ENCODE measurements at regions not wholly inside any gene's neighbourhood (a gene's known extent, or its start where the extent isn't known, plus 50 kb on each side); places are given as distances from the start of the nearest gene placed in this dataset.
"Not testable (repeated sequence)": the region's sequence is repeated elsewhere in the genome, so short reads cannot be mapped to it uniquely, and the experiment has no call there.

DNA sequence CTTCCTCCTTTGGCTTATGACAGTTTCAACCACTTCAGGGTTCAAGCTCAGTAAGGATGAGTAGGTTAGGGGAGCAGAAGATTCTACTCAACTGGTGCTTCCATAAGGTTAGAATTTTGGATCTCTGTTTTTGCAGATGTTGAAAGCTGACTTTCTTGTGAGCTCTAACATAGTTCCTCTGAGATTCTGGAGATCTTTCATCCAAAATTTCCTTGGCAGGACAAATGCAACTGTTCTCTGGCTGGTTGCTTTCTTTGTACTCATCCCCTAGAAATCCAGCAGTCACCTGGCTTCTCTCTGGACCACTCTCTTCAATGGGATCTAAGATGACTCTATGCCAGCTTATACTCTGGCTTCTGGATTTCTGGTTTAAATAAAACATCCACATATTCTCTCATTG is 189.6 kb downstream of the ESM1 start:
- no peak overlapping the region for H3K4me3 ChIP-seq (ENCODE audit: low read depth, low read length)
- no peak for DNase-seq (ENCODE audit: low read depth)
- TF ChIP-seq, protein P1, sequence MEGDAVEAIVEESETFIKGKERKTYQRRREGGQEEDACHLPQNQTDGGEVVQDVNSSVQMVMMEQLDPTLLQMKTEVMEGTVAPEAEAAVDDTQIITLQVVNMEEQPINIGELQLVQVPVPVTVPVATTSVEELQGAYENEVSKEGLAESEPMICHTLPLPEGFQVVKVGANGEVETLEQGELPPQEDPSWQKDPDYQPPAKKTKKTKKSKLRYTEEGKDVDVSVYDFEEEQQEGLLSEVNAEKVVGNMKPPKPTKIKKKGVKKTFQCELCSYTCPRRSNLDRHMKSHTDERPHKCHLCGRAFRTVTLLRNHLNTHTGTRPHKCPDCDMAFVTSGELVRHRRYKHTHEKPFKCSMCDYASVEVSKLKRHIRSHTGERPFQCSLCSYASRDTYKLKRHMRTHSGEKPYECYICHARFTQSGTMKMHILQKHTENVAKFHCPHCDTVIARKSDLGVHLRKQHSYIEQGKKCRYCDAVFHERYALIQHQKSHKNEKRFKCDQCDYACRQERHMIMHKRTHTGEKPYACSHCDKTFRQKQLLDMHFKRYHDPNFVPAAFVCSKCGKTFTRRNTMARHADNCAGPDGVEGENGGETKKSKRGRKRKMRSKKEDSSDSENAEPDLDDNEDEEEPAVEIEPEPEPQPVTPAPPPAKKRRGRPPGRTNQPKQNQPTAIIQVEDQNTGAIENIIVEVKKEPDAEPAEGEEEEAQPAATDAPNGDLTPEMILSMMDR (IDR thresholded peaks at IDR 0.05; ENCODE audit: insufficient read depth, low read depth, low read length): no peak

DNA sequence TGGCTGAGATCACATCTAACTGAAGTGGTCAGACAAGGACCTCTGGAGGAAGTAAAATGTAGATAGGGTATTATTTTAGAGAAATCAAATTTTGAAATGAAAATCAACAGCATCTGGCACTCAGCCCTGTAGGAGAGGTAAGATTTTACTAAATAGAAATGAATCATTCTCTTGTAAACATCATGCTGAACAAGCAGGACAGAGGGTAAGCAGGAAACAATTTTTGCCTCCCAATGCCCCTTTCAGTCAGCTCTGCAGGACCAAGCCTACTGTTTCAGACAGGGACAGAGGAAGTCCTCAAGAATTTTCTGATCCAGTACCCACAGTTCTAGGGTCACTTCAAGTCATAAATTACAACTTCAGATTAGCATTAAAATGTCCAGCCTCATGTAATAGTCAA is 190.1 kb downstream of the ESM1 start:
- no peak overlapping the region for H3K4me3 ChIP-seq (ENCODE audit: low read depth, low read length)
- TF ChIP-seq, protein P1 (IDR thresholded peaks at IDR 0.05; ENCODE audit: insufficient read depth, low read depth, low read length): no peak
- no peak for DNase-seq (ENCODE audit: low read depth)

DNA sequence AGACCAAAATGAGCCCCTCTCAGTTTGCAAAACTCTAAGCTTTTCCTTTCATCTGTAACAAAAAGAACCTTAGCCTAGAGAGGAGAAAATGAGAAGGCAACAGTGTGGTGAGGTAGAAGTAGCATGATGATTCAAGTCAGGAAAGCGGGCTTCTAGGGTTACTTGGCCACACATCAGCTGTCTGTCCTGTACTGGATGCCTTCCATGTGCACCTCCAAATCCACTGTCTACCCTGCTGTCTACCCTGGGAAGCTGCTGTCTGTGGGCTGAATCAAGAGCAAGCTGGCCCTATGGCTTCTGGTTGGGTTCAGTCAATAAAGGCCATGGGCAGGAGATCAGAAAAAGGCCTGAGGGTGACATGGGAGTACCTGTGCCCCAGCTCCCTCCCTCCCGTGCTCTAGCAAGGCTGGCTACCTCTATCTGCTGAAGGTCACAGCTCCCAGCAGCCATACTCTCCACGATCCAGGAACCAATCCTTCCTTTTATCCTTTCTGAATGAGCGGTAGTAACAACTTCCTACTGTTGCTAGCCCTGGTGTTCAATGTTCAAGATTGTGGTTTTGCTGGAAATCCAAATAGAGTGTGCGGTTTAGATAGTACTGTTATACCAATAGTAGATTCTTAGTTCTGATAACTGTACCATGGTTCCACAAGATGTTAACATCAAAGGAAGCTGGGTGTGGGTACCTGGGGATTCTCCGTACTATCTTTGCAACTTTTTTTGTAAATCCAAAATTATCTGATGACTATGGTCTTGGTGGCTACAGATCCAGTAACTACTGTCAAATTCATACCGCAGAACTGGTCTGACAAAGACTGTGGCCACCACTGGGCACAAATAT is 191.0 kb downstream of the ESM1 start:
- TF ChIP-seq, protein P1 (IDR thresholded peaks at IDR 0.05; ENCODE audit: insufficient read depth, low read depth, low read length): no peak
- no peak for DNase-seq (ENCODE audit: low read depth)
- no peak overlapping the region for H3K4me3 ChIP-seq (ENCODE audit: low read depth, low read length)

DNA sequence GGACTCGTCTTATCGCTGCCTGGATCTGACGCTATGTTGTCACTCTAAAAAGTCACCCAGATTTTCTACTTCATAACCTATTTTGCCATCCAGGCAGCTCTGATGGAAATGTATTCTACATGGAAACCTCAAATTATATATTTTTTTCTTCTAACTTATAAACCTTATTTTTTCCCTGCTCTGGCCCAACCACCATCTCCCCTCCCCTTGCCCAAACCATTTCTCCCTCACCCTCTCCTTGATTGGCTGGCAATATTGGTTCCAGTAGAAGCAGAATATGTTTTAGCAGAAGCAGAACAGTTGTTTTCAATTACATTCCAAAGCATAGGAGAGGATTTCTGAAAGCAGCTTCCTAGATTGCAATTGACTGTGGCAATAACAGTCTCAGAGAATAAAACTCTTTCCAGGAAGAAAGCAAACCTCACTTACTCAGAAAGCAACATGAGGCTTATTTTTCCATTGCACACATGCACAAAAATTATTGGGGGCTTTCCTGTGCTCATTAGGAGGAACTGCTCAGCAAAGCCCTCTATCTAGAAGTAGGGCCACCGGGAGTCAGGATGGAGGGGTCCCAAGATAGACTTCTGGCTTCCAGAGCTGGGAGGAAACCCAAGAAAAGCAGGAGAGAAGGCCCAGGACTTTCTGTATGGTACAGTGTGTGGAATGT is 191.8 kb downstream of the ESM1 start:
- TF ChIP-seq, protein P1 (IDR thresholded peaks at IDR 0.05; ENCODE audit: insufficient read depth, low read depth, low read length): no peak
- no peak overlapping the region for H3K4me3 ChIP-seq (ENCODE audit: low read depth, low read length)
- no peak for DNase-seq (ENCODE audit: low read depth)

DNA sequence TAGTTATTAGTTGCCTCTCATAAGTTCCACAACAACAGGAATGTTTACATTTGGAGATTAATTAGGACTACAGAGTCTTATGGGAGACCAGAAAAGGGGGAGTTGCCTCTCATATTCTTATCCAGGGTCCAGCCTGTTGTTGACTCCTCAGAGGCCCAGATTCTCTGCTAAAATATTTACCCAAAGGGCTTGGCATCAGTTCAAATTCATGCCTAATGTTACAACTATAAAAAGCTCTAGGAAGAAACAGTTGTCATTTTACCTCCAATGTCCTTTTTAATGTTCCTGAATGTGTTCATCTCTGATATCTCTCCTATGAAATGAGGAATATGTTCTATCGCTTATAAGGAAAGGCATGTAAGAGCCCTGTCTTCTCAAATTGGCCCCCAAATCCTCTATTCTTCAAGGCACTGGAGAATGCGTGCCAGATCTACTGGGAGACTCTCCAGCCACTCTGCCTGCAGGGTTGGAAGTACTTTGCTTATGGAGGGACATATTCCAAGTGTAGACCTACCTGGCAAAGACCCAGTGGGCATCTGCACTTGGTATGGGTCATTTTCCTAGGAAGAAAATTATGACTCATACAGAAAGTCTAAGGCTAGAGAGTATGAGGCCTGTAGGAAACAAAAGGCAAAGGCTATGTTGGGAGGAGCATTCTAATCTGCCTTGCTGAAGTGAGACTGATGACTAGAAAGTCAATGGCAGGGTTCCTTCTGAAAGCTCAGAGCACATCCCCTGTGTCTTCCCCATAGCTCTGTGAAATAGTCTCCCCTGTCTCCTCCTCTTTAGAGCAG is 192.6 kb downstream of the ESM1 start:
- H3K4me3 ChIP-seq (ENCODE audit: low read depth, low read length): no peak overlapping the region
- TF ChIP-seq, protein P1 (IDR thresholded peaks at IDR 0.05; ENCODE audit: insufficient read depth, low read depth, low read length): no peak
- no peak for DNase-seq (ENCODE audit: low read depth)

DNA sequence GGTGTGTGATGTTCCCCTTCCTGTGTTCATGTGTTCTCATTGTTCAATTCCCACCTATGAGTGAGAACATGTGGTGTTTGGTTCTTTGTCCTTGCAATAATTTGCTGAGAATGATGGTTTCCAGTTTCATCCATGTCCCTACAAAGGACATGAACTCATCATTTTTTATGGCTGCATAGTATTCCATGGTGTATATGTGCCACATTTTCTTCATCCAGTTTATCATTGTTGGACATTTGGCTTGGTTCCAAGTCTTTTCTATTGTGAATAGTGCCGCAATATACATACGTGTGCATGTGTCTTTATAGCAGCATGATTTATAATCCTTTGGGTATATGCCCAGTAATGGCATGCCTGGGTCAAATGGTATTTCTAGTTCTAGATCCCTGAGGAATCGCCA is 197.5 kb downstream of the ESM1 start:
- DNase-seq (ENCODE audit: low read depth); H3K4me3 ChIP-seq (ENCODE audit: low read depth, low read length): not testable (repeated sequence)
